HL-60 (cell line): ENCODE measurements at regions not wholly inside any gene's neighbourhood (a gene's known extent, or its start where the extent isn't known, plus 50 kb on each side); places are given as distances from the start of the nearest gene placed in this dataset.

Source experiments
- DNase-seq, 2 experiments: peaks; one replicate each; pipeline ENCODE4 v3.0.0-alpha.2; 2010 to 2020; ENCODE audit warnings: low read depth in 1 of 2, low spot score in 1 of 2
- H3K27ac ChIP-seq: fragments of 250-450 bp; sonication (Bioruptor Pico); replicated peaks from 2 replicates; pipeline ENCODE4 v1.5.1; 2020; ENCODE audit warnings: mild to moderate bottlenecking, moderate library complexity
- H3K27me3 ChIP-seq: fragments of 250-450 bp; sonication (Bioruptor Pico); 2 replicates; pipeline ENCODE4 v1.5.1; 2021; ENCODE audit warnings: mild to moderate bottlenecking, moderate library complexity; ENCODE audit not compliant: insufficient read depth, poor library complexity, severe bottlenecking
- H3K4me3 ChIP-seq: replicated peaks from 2 replicates; pipeline ENCODE4 v1.5.1; 2011; ENCODE audit warnings: mild to moderate bottlenecking, control low read depth, low read length; ENCODE audit not compliant: insufficient read depth
- CTCF ChIP-seq: IDR thresholded peaks from one replicate; pipeline ENCODE4 v1.5.1; 2011; ENCODE audit warnings: low read length, control low read depth, inconsistent platforms; ENCODE audit not compliant: insufficient read depth
- GABPA ChIP-seq: IDR thresholded peaks from 2 replicates; pipeline ENCODE4 v1.6.1; 2012; ENCODE audit warnings: low read depth
- POLR2AphosphoS5 ChIP-seq: IDR thresholded peaks from 2 replicates; pipeline ENCODE4 v1.6.1; 2012; ENCODE audit warnings: low read depth
- REST ChIP-seq: IDR thresholded peaks from 2 replicates; pipeline ENCODE4 v1.6.1; 2012; ENCODE audit warnings: low read depth; ENCODE audit not compliant: insufficient replicate concordance
- SPI1 ChIP-seq: IDR thresholded peaks from 2 replicates; pipeline ENCODE4 v1.6.1; 2012; ENCODE audit warnings: low read depth, mild to moderate bottlenecking, borderline replicate concordance

GRCh38 chr20:17845701-17846475 is 122.7 kb downstream of the SNX5 start:
- no peaks in the 10 kb centered on the region for H3K27me3 ChIP-seq
- TF ChIP-seq REST (no peak), SPI1 (no peak)
- H3K27ac ChIP-seq, result no peak overlapping the region
- DNase-seq, result no peak
- H3K4me3 ChIP-seq, result no peak overlapping the region

GRCh38 chr20:17844549-17845298 is 123.9 kb downstream of the SNX5 start:
- H3K4me3 ChIP-seq, result no peak overlapping the region
- TF ChIP-seq REST, result no peak
- no peak overlapping the region for H3K27ac ChIP-seq
- no peak for DNase-seq
- no peaks in the 10 kb centered on the region for H3K27me3 ChIP-seq

- DNase-seq, result no peak
- H3K4me3 ChIP-seq, result no peak overlapping the region
- H3K27ac ChIP-seq, result no peak overlapping the region
- H3K27me3 ChIP-seq, result no peaks in the 10 kb centered on the region
- TF ChIP-seq REST (no peak), GABPA (no peak), CTCF (no peak)
These were observed 124.5 kb downstream of the SNX5 start for GRCh38 chr20:17844133-17844429.

GRCh38 chr20:17843246-17844132 is 125.1 kb downstream of the SNX5 start:
- DNase-seq, result no peak
- TF ChIP-seq SPI1, result no peak
- no peak for TF ChIP-seq GABPA
- no peak for TF ChIP-seq CTCF
- no peak for TF ChIP-seq REST
- TF ChIP-seq POLR2AphosphoS5, result no peak
- H3K4me3 ChIP-seq, result no peak overlapping the region
- no peaks in the 10 kb centered on the region for H3K27me3 ChIP-seq
- H3K27ac ChIP-seq, result no peak overlapping the region
